GM23338 (cell line): ENCODE measurements at regions not wholly inside any gene's neighbourhood (a gene's known extent, or its start where the extent isn't known, plus 50 kb on each side); places are given as distances from the start of the nearest gene placed in this dataset.

Experiments used
- CTCF ChIP-seq, 2 experiments: fragments of 200-600 bp in 1 of 2; sonication (generic) in 1 of 2; conservative IDR thresholded peaks; 2 replicates each; pipeline versions ENCODE4 v1.5.1 to v1.6.1; 2016 to 2017; ENCODE audit warnings: antibody characterized with exemption in 2 of 2, low read depth in 2 of 2, mild to moderate bottlenecking in 2 of 2, moderate library complexity in 1 of 2
- EZH2 ChIP-seq: fragments of 200-600 bp; sonication (generic); IDR thresholded peaks from one replicate; pipeline ENCODE4 v1.8.0; 2017; ENCODE audit warnings: antibody characterized with exemption, mild to moderate bottlenecking, low read depth; ENCODE audit not compliant: unreplicated experiment
- EZH2phosphoT487 ChIP-seq: fragments of 200-600 bp; sonication (generic); IDR thresholded peaks from one replicate; pipeline ENCODE4 v1.8.1; 2018; ENCODE audit warnings: antibody characterized with exemption; ENCODE audit not compliant: unreplicated experiment
- JUNB ChIP-seq: IDR thresholded peaks from one replicate; pipeline ENCODE4 v1.6.1; 2016; ENCODE audit warnings: antibody characterized with exemption; ENCODE audit not compliant: unreplicated experiment
- NANOG ChIP-seq: IDR thresholded peaks from 2 replicates; pipeline ENCODE4 v1.6.1; 2016; ENCODE audit warnings: antibody characterized with exemption, borderline replicate concordance
- POLR2AphosphoS5 ChIP-seq: IDR thresholded peaks from 2 replicates; pipeline ENCODE4 v1.6.1; 2016; ENCODE audit warnings: antibody characterized with exemption, low read depth
- REST ChIP-seq: IDR thresholded peaks from one replicate; pipeline ENCODE4 v1.6.1; 2018; ENCODE audit warnings: antibody characterized with exemption; ENCODE audit not compliant: unreplicated experiment
- STAT1 ChIP-seq: IDR thresholded peaks from one replicate; pipeline ENCODE4 v1.6.1; 2016; ENCODE audit warnings: antibody characterized with exemption; ENCODE audit not compliant: unreplicated experiment

GRCh38 chr20:53678315-53678989 lies 84.8 kb upstream of the ZNF217 start:
- TF ChIP-seq CTCF (conservative IDR thresholded peaks at IDR 0.05; ENCODE audit: low read depth in 2 of 2): no peak
- no peak for TF ChIP-seq STAT1
- TF ChIP-seq EZH2phosphoT487: no peak
- no peak for TF ChIP-seq POLR2AphosphoS5
- TF ChIP-seq EZH2: no peak
- no peak for TF ChIP-seq JUNB
- no peak for TF ChIP-seq REST
- no peak for TF ChIP-seq NANOG
